ENCODE measurements at regions not wholly inside any gene's neighbourhood (a gene's known extent, or its start where the extent isn't known, plus 50 kb on each side); places are given as distances from the start of the nearest gene placed in this dataset.
"Not testable (repeated sequence)": the region's sequence is repeated elsewhere in the genome, so short reads cannot be mapped to it uniquely, and the experiment has no call there.

DNA sequence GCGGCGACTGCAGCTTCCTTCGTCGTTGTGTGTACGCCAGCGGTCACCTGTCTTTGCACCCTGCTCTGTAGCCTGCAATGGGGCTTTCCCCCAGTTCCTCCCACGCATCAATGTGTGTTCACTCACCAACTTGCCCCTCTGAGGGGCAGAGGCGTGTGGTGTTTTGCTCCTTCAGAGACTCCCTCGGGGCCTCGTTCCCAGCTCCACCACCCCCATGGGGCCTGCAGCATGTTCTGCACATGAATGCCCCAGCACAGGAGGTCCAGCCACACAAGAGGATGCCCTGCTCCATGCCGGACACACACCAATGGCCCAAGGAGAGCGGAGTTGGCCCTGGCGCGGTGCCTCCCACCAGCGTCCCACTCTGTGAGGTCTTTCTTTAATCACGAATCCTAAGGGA, 196.8 kb downstream of the BANP start:
- DNase-seq (ENCODE audit: low spot score), result not testable (repeated sequence)

- not testable (repeated sequence) for DNase-seq (ENCODE audit: low spot score)
Observed at GRCh38 chr16:88148682-88149081, 197.4 kb downstream of the BANP start.

- DNase-seq (ENCODE audit: low spot score), result not testable (repeated sequence)
Observed at GRCh38 chr16:88149158-88149603, 197.9 kb downstream of the BANP start.

- not testable (repeated sequence) for DNase-seq (ENCODE audit: low spot score)
Observed at GRCh38 chr16:88149663-88150062, 198.4 kb downstream of the BANP start.

DNA sequence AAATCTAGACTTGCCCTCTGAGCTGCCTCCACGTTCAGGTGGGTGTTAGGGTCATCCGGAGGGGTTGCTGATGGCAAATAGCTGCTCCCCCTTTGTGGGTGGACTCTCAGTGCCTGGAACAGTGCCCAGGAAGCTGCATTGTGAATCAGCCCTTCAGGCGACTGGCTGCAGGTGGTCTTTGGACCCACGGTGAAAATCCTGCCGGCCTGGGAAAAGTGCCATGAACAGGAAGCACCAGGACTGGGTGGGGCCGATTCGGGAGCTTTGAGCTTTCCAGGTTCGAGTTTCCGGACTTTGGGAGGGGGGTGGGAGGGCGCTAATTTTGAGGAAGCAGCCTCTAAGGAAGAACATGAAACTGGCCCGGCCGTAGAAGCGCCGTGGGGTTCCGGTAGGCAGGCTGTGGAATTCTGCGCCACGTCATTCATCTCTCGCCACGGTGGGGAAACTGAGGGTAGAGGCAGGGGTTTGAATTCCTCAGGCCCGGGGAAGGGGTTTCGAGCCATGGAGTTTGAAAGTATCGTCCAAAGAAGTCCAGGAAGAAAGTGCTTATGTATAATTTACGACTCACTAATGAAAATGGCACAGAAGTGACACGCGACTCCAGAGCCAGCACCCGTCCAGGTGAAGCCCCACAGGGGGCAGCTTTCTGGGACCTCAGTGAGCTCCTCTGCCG, 199.4 kb downstream of the BANP start:
- not testable (repeated sequence) for DNase-seq (ENCODE audit: low spot score)

- not testable (repeated sequence) for DNase-seq (ENCODE audit: low spot score)
Observed at GRCh38 chr16:88151129-88151499, 199.9 kb downstream of the BANP start.

- DNase-seq (ENCODE audit: low spot score), result not testable (repeated sequence)
Observed at GRCh38 chr16:88151859-88152843, 200.9 kb downstream of the BANP start.

DNA sequence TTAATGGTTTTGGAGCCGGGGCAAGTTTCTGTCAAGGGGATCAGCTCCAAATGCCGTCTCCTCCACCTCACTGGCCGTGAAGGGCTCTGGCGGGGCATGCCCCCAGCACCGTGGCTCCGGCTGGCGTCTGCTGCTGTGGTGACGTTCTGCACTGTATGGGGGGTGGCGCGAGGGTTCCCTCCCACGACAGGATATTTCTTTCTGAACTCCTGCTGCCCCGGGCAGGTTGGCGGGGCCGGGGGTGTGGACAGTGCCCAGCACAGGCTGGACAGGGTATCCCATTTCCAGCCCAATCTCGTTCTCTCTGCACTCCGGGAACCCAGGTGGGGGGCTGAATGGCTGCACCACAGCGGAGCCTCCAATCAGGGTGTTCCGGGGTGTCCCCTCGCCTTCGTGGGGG, 201.6 kb downstream of the BANP start:
- not testable (repeated sequence) for DNase-seq (ENCODE audit: low spot score)

GRCh38 chr16:88153516-88153915, 202.3 kb downstream of the BANP start:
- not testable (repeated sequence) for DNase-seq (ENCODE audit: low spot score)

DNA sequence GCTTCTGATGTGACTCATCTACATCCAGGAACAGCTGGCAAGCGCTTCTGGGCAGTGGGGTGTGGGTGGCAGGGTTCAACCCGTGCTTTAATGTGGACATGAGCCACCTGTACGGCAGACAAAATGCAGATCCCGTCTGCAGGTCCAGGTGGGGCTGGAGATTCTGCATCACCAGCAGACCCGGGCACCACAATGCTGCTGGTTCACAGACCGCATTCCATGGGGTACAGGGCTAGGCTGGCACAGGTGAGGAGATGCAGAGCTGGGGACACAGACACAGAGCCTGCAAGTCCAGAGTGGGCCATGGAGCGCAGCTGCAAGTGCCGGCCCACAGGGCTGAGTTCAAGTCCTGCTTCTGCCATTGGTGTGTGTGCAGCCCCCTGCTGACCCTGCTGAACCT, 203.7 kb downstream of the BANP start:
- not testable (repeated sequence) for DNase-seq (ENCODE audit: low spot score)

DNA sequence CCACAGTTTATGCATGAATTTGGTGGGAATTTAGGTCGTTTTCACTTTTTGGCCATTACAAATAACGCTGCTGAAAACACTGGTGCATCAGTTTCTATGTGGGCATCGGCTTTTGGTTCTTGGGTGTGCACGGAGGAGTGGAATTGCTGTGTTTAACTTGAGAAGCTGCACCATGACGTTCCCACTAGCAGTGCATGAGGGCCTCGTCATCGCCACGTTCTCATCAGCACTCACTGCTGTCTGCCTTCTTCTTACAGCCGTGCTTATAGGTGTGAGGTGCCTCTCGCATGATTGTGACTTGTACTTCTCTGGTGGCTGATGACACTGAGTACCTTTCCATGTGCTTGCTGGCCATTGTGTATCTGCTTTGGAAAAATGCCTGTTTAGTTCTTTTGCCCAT, 204.4 kb downstream of the BANP start:
- not testable (repeated sequence) for DNase-seq (ENCODE audit: low spot score)

- DNase-seq (ENCODE audit: low spot score), result not testable (repeated sequence)
Observed at GRCh38 chr16:88156640-88157283, 205.5 kb downstream of the BANP start.

DNA sequence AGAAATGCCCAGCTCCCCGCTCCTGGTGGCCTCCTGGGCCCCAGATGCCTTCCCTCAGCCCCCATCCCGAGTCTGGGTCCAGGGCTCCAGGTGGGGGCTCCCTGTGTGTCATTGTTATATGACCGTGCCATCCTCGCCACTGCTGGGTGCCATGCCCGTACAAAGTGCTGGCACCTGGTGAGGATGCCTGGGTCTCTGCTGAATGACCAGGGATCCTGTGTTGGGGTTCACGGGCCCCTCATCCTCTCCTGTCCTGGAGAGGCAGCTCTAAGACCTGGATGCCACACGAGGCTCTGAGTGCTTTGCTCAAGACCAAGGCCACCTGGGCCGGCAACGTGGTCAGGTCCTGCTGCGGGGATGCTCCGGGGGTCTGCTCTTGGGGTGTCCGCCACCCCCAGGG, 206.5 kb downstream of the BANP start:
- DNase-seq (ENCODE audit: low spot score), result not testable (repeated sequence)

- DNase-seq (ENCODE audit: low spot score), result not testable (repeated sequence)
Observed at GRCh38 chr16:88158256-88159045, 207.2 kb downstream of the BANP start.

DNA sequence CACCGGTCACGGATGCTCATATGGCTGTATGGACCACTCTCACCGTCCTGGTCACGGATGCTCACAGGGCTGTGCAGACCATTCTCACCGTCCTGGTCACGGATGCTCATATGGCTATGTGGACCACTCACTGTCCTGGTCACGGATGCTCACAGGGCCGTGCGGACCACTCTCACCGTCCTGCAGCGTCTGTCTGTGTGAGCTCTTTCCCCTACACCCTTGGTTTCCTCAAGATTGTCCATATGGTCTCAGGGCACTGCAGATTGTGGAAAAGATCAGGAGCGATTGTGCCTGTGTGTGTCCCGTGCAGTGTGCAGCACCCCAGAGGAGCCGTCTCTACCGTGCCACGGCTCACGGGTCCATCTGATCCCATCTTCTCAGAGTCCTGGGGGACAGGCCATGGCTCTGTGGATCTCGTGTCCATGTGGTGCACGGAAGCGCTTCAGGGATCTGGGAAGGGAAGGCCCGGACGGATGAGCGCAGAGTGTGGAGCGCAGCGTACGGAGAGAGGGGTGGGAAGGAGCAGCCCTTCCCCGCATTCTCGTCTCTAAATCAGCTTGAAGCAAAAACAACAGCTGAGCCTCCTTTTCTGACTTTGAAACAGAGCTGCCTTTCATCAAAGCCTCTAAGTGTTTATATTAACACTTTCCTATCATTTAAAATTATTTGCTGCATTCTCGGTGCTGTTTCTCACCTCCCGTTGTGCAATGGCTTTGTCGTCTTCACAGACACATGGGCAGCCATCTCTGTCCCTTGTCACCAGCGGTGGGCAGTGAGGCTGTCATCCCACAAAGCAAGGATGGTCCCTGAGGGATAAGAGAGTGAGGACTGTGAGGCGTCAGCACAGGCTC, 208.0 kb downstream of the BANP start:
- not testable (repeated sequence) for DNase-seq (ENCODE audit: low spot score)

GRCh38 chr16:88159897-88160335, 208.7 kb downstream of the BANP start:
- DNase-seq (ENCODE audit: low spot score), result not testable (repeated sequence)

DNA sequence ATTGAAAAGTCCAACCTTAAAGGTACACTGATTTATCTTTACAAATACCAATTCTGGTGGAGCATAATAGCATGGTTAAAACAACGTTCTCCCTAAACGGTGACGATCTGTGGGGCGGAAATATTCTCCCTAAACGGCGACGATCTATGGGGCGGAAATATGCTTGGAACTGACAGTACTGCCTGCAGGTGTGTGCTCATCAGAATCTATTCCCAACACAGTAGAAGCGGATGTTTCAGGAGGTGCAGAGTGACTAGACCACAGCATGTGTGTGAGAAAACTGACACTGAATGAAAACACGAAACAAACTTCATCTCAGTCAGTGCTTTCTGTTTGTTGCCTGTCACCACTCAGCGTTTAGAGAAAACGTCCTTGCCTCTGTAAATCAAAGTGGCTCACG, 210.0 kb downstream of the BANP start:
- not testable (repeated sequence) for DNase-seq (ENCODE audit: low spot score)

- not testable (repeated sequence) for DNase-seq (ENCODE audit: low spot score)
Observed at GRCh38 chr16:88161623-88162275, 210.5 kb downstream of the BANP start.

GRCh38 chr16:88162778-88163177, 211.5 kb downstream of the BANP start:
- not testable (repeated sequence) for DNase-seq (ENCODE audit: low spot score)
